ENCODE measurements at regions not wholly inside any gene's neighbourhood (a gene's known extent, or its start where the extent isn't known, plus 50 kb on each side); places are given as distances from the start of the nearest gene placed in this dataset.

DNA sequence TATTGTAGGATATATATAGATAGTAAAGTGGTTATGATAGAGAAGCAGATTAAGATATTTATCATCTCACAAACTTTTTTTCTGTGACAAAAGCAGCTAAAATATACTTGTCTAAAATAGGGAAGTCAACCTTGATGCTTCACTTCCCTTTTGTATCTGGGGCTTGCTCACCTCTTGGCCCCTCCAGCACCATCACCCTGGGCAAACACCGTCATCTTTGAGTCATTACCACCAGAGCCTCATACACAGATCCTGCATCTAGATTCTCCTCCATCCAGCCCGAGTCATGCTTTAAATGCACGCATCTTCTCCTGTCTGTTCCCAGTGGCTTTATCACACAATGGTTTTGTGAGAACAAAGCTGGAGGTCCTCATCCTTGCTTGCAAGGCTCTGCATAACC is 1062.7 kb upstream of the EEF2KMT start:
- no peak for DNase-seq

DNA sequence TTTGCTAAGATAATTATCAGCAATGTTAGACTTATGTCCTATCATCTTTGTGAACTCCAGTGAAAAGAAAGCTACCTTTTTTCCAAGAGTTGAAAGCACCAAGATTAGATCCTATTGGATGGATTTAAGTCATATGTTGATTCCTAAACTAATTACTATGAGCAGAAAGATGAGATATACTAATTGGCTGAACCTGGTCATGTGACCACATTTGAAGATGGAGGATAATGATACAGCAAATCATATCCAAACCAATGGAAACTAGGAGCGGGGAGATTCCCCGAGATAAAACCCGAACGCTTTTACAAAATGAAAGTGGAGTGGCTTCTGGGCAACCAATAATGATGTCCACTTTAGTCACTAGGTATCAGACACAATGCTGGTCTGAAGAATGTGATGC is 1060.2 kb upstream of the EEF2KMT start:
- DNase-seq = no peak

- DNase-seq = no peak
Measured at GRCh38 chr16:6155271-6155670, 1057.7 kb upstream of the EEF2KMT start.

DNA sequence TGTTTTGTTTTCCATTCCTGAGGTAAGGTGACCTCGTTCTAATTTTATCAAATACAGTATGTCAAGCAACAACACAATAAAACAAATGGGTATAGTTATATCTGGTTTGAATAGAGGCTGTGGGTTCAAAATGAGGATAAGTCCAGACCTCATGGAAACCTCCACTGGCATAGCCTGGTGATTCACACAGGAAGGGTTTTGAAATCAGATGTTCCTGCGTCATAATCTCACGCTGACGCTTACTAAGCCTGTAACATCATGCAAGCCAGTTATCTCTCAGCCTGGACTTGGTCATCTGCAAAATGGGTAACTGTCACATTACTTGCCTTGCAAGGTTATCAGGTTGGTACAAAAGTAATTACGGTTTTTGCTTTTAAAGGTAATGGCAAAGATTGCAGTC is 1056.3 kb upstream of the EEF2KMT start:
- DNase-seq = no peak

DNA sequence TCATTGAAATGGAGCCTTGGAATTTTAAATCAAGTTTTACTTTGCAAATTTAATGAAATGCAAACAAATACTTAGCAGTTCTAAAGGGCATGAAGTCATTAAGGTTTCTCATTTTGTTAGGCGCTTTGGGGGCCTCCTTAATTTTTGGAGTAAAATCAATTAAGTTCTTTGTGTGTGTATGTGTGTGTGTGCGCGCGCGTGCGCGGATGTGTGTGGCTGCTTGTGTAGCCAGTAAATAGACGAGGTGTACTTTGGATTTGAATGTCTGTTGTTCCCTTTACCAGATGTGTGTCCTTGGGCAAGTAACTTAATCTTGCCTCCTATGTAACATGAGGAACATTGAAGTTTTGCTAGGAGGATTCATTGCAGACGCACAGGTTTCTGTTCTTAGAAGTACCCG is 1051.4 kb upstream of the EEF2KMT start:
- no peak for DNase-seq

- DNase-seq = no peak
Measured at GRCh38 chr16:6148361-6148760, 1050.8 kb upstream of the EEF2KMT start.

- DNase-seq = no peak
Measured at GRCh38 chr16:6146874-6147425, 1049.4 kb upstream of the EEF2KMT start.

DNA sequence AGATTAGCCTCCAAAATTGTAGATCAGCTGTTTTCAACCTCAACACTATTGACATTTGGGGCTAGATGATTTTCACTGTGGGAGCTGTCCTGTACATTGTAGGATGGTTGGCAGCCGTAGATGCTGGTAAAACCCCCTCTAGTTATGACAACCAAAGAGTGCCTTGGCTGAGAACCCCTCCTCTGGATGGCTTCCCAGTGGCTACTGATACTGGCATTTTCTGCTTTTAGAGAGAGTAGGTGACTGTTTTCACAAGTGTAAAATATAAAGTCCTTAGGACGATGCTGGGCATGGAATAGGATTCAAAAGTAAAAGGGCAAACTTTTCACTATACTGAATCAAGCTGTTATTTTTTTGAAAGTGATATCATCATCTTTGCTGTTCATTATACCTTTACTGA is 1048.8 kb upstream of the EEF2KMT start:
- no peak for DNase-seq

DNA sequence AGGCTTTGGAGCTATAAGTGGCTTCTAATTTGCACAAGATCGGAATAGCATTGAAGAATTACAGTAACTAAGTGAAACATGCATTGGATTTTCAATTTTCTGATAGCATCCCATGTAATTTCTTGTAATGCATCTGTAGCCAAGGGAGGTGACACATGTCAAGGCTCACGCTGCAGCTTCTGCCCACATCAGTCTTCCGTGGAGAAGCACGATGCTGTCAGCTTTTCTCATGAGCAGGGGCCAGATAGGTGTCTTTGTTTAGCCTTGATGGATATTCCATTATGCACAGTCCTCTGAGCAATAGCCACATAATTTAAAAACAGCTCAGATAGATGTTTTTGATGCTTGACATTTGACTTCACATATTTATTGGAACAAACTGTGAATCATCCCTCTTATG is 1046.9 kb upstream of the EEF2KMT start:
- DNase-seq = no peak

- DNase-seq = no peak
Measured at GRCh38 chr16:6143020-6143419, 1045.4 kb upstream of the EEF2KMT start.

GRCh38 chr16:6133009-6133557 is 1035.5 kb upstream of the EEF2KMT start:
- DNase-seq = no peak

GRCh38 chr16:6132121-6132520 is 1034.5 kb upstream of the EEF2KMT start:
- no peak for DNase-seq

GRCh38 chr16:6131526-6132050 is 1034.0 kb upstream of the EEF2KMT start:
- no peak for DNase-seq

DNA sequence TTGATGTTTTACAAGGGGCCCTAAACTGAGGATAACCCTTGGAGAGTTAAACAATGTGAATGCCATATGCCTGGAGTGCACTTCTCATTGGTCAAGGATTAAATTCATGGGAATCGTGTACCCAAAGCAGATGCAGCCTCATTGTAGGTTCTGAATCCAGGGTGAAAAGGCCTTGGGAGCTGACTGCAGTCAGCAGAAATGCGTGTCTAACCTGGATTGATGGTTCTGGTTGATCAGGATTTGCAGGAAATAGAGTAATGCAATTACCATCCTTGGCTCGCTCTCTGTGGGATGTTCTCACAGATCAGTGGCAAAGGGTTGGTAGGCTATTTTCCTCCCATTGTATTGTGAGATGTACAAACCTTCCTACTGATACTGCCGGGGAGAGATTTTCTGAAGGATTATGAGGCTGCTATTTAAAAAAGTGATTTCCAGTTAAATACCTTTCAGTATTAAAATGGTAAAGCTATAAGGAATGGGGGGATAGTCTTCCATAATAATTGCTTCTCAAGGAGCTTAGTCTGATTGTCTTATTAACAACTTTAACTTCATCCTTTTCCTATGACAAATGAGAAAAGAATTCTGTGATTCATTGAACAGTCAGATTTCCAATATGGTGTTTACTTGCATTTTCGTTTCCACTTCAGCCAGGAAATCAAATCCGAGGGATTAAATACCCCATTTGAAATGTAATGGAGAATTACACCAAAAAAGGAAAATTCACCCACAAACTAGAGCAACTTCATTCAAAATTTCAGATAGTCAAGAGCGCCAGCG is 1028.1 kb upstream of the EEF2KMT start:
- DNase-seq = no peak

GRCh38 chr16:6124136-6124535 is 1026.5 kb upstream of the EEF2KMT start:
- no peak for DNase-seq

GRCh38 chr16:6122401-6122800 is 1024.8 kb upstream of the EEF2KMT start:
- DNase-seq = no peak

DNA sequence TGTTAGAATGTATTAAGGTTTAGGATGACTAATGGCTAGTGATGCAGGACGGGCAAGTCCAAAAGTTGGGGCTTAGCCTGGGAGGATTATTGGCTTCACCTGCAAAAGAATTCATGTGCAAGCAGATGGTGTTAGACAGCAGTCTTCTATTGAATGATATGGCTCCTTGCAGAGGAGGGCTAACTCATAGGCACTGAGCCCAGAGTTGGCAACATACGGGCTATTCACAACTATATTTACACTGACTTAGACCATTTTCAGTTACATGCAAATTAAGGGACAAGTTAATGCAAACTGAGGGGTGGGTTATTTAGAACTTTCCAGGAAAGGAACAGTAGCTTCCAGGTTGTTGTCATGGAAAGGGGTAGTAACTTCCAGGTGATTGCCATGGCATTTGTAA is 1017.1 kb upstream of the EEF2KMT start:
- no peak for DNase-seq

DNA sequence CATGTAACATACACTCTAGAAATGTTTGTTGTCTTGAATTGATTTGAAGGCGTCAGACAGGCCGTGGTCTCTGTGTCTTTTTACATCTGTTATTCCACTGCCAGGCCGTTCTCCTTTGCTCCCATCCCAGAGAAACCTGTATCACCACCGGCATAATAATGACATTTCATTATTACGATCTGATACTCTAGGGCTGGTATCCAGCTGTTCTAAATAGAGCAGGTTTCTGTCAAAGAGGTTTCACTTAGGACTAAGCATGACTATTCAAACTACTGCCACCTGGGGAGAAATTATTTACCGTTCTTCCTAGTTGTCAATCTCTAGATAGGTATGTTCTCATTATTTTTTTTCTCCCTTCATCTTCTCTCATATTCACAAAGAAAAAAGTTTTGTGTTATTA is 1016.2 kb upstream of the EEF2KMT start:
- no peak for DNase-seq

DNA sequence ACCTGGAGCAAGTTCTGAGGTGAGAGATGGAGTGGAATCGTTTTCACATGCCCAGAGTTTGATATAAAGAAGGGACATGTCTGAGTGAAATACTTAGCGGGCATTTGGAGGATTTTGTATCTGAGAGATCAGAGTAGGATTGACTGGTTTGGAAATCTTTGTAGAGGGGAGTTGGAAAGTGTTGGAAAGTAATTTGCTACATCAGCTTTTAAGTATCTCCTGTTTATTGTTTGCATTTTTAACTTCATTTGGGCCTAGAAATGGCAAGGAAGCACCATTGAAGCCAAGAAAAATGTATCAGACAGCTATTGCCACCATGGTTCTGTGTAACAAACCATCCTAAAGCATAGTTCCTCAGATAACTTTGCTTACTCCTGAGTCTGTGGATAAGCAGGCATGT is 1015.1 kb upstream of the EEF2KMT start:
- DNase-seq = no peak

DNA sequence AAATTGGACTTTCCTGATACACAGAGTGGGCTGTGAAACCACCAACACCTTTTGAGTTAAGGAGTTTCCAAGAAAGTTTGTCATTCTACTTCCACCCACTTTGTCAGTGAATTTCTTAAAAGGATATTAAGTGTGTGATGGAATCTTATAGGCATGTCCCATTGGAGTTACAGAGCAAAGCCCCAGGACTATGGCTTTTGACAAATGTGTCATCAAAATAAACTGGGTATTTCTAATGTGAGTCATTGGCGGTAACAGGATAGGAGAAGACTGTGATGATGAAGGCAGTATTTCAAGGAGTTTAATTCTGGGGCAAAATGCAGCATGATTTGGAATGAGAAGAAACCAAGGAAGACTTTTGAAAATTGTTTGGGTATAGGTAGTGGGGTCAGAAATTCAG is 1013.8 kb upstream of the EEF2KMT start:
- no peak for DNase-seq

DNA sequence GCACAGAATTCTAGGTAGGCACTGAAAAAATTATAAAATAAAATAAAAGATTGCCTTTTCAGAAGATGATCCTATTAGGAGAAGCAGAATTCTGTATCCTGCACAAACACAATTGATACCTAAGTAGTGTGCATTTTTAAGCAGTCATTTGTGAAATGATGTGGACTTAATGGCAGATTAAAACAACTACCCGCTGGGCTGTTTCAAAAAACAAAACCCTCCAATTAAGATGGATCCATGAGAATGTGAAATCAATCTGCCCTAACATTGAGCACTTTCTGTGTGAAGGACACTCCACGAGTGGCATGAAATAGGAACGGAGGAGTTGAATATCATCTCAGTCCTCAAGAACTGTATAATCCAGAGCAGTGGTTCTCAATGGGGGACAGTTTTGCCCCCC is 1012.8 kb upstream of the EEF2KMT start:
- no peak for DNase-seq

- DNase-seq = no peak
Measured at GRCh38 chr16:6106061-6106460, 1008.5 kb upstream of the EEF2KMT start.

DNA sequence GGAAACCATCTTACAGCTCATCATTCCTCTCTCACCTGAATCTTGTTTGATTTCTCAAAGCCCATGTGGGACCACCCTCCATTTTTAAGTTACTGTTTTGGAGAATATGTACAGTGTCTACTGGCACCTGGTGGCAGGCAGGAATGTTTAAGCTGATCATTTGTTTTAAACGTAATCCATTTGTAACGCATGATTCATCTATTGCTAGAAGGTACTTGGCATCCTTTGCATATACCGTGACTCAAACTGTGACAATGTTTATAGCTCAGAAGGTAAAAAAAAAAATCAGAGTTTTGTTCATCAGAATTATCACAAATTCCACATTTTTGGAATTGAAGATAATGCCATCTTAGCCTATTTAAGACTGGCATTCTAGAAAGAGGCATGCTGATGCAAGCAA is 1007.5 kb upstream of the EEF2KMT start:
- no peak for DNase-seq

GRCh38 chr16:6104428-6104827 is 1006.8 kb upstream of the EEF2KMT start:
- no peak for DNase-seq

GRCh38 chr16:6103561-6103960 is 1006.0 kb upstream of the EEF2KMT start:
- DNase-seq = no peak

All from GF-D8 (cell line).